GM18861 (cell line): ENCODE measurements at regions not wholly inside any gene's neighbourhood (a gene's known extent, or its start where the extent isn't known, plus 50 kb on each side); places are given as distances from the start of the nearest gene placed in this dataset.

Experiments used
- ATAC-seq: cut with Tn5 transposase; IDR thresholded peaks from one replicate; pipeline ENCODE4 v1.9.1; 2021; ENCODE audit not compliant: unreplicated experiment

DNA sequence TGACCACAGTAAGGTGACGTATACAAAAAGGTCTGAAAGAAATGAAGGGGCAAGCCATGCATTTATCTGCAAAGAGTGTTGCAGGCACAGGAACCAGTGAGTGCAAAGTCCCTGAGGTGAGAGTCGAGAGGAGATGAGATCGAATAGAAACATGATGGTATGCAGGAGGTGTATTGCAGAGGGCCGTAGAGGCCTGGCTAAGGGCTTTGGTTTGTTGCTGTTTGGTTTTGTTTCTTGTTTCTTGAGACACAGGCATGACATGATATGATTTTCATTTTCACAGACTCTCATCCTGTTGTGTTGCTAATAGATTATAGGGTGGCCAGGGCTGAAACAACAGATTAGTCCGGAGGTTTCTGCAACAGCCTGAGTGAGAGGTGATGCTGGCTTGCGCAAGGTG, 80.4 kb downstream of the HSPH1 start:
- no peak for ATAC-seq

DNA sequence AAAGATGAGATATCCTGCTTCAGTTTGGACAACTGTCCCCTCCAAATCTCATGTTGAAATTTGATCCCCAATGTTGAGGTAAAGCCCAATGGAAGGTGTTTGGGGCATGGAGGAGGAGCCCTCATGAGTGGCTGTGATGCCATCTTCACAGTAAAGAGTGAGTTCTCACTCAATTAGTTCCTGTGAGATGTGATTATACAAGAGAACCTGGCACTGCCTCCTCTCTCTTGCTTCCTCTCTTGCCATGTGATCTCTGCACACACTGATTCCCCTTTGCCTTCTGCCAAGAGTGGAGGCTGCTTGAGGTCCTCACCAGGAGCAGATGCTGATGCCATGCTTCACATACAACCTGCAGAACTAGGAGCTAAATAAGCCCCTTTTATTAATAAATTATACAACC, 86.9 kb downstream of the HSPH1 start:
- ATAC-seq: no peak

DNA sequence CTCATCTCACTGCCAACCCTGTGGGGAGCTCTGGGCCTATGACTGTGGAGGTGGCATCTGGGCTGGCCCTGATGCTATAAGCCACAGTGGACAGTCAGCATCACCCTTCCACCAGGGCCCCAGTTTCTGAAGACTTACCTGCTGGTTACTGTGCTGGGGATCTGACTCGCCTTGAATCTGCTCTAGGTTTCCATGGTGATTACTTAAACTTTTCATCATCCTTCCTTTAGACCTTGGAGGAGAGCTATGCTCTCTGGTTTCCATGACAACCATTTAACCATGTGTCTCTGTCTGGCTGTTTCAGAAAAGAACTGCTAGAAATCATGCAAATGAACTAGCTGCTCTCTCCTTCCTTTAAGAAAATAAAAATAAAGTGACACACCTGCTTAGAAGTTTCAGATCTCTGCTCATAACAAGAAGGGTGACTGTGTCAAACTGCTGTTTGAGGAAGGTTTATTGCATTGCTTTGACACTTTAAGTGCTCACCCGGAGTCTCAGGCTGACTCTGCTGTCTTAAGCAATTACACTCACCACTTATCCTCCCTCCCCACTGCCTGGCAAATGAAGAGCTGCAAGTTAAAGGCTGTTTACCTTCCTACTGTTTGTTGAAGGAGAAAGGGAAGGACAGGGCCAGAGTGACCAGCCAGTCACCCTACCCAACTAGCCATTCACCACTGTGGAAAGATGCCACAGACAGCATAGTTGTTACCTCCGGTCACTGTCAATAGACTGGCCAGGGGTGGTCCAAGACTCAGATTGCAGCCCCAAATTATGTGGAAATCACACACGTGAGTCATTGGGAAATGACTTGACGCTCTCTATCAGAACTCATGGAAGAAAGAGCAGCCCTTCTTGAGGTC, 87.6 kb downstream of the HSPH1 start:
- ATAC-seq: peak; percentile 94

DNA sequence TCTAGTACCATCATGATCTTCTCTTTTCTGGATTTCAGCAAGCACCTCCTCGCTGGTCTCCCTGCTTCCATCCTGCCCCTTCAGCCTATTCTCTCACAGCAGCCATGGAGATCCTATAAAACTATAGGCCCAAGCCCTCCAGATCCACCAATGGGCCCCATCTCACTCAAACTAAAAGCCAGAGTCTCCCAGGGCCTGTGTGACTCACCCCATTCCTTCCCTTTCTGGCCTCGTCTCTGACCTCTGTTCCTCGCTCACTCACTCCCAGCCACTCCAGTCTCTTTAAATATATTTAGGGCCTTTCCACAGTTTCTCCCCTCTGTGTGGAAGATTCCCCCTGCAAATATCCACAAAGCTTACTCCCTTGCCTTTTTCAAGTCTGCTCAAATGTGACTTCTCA, 89.7 kb downstream of the HSPH1 start:
- no peak for ATAC-seq

DNA sequence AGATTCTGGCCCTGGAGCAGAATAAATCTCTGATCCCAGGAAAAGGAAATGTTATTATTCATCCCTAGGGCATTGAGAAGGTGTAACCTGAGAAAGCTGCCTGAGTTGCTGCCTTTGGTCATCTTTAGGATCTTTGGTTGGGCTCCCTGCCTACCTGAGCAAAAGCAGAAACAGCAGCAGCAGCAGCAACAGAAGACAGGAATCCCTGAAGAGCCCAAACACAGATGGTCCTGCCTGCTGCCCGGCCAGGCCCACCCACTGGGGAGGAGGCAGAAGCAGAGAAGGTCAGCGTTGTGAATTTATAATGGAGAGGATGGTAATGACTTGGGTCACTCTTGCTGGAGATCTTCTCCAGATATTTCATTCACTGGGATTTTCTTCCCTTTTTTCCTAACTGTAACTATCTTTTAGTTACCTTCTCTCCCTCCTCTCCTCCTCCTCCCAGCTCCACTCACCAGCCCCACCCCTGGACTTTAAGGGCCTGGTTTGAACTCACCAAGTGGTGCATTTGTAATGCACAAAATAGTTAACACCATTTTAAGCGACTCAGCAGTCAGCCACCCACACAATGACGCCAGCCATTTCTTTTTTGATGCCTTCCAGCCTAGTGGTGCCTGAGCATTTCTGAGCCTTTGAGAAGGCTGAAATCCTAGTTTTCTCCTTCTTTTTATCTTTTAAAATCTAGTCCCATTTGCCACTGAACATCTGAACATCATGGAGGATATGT, 91.7 kb downstream of the HSPH1 start:
- ATAC-seq: no peak

DNA sequence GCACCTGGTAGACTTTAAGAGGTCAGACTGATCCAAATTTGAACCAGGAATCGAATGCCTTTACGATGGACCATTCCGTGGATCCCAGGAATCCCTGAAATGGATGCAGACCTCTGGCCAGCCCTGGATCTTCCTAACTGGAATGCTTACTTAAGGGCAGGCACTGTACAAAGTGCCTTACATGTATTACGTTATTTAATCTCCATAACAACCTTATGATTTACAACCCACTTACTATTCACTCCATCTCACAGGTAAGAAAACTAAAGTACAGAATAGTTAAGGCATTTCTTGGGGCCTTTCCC, 93.6 kb downstream of the HSPH1 start:
- no peak for ATAC-seq

DNA sequence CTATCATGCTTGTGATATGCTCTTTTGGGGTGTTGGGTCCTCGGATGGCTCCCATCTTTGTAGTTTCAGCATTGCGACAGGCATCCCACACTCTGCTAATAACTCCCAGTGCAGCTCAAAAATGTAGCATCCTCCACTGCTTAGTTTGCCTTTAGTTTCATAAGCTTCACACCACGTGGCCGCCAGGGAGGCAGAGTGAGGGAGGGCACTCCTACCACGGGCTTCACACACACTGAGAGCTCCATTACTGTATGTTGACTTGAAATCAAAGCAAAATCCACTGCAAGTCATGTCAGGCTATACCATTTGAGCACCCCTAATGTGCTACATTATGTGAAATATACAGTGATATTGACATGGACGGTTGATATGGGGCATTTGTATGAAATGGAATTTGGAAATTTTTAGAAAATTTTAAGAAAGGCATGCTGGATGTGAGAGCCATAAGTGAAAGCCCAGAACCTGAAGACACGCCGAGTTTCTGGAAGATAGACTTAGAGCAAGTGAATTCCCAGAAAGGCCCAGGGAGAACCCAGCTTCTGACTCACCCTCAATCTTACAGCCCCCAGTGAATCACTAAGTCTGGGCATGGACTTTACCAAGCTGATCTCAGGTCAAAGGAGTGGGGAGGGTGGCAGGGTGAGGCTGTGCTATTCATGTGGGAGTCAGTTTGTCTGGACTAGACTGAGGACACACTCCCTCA, 94.1 kb downstream of the HSPH1 start:
- ATAC-seq: no peak

DNA sequence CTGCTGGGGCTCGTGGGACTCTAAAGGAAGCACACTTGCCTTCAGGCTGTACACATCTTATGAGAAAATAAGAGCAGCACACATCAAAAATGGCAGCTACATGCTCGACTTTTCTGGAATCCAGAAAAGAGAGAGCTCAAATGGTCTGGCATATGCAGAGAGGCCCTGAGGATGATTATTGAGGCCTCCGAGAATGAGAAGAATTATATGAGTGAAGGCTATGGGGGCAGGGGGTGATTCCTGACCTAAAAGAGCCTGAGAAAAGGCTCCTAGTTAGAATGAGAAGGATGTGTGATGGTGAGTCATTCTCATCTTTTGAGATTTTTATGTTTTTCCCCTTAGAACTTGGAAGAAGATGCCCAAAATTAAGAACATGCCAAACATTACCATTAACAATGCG, 97.1 kb downstream of the HSPH1 start:
- ATAC-seq: no peak

DNA sequence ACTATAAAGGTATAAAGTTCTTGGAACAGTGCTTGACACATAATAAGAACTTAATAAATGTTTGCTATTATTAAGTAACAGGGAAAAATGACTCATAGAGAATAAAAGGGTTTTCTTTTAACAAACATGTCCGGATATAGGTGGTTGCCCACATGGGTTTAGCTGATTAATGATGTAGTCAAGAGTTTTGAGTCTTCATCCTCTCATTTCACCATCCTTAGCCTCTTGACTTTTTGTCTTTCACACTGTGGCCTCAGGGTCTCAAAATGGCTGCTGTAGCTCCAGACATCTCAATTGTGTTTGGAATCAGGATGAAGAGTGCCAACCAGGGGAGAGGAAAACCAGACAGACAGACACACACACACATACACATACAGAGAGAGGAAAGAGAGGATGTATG, 97.9 kb downstream of the HSPH1 start:
- ATAC-seq: no peak

DNA sequence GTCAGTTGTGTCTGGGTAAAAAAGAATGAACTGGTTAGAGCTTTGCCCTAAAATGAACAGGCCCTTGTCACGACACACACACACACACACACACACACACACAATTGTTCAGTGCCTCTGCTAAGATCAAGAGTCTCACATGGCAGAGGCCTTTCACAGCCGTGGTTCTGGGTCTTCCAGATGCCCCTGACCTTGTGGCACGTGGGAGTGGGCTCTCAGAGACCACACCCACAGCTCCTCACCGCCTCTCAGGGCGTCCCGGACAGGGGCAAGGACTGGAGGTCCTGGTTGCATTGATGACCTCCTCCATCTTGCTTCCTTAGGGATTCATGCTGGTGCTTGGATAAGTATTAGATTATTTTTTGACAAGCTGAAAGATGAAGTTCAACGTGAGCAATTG, 101.0 kb downstream of the HSPH1 start:
- ATAC-seq: no peak

DNA sequence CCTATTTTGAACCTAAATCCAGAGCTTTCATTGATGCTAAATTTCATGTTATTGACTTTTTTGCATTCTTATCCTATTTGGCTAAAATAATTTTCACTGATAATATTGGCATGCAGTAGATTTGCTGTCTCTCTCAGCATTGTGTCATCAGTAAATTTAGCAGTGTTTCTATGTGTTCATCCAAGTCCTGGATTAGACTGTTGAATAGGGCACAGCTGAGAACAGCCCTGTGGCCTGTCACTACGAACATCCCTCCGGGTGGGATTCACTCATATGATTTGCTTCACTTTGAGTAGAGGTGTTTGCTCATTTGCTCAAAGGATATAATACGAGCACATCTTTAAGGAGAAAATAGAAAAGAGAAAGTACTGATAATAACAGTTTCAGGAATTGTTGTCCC, 101.5 kb downstream of the HSPH1 start:
- ATAC-seq: no peak

DNA sequence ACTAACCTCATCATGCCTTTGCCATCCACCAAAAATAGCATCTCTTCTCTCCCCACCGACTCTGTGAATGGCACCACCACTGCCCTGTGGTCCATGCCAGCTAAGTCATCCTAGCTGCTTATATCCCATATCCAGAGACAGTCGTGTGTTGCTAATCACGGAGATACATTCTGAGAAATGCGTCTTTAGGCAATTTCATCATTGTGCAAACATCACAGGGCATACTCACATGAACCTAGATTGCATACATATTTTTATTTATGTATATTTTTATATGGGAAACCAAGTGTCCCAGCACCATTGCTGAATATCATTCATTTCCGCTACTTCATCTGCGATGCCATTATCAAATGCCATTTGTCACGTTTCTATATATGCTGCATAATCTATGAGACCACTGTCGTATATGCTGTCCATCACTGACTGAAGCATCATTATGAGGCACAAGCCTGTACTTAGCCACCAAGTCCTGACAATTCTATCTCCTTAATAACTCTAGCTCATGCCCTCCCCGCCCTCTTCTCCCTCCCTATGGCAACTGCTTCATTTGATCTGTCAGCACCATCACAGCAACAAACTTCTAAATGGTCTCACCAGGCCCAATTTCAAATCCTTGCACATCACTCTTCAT, 104.2 kb downstream of the HSPH1 start:
- ATAC-seq: no peak

DNA sequence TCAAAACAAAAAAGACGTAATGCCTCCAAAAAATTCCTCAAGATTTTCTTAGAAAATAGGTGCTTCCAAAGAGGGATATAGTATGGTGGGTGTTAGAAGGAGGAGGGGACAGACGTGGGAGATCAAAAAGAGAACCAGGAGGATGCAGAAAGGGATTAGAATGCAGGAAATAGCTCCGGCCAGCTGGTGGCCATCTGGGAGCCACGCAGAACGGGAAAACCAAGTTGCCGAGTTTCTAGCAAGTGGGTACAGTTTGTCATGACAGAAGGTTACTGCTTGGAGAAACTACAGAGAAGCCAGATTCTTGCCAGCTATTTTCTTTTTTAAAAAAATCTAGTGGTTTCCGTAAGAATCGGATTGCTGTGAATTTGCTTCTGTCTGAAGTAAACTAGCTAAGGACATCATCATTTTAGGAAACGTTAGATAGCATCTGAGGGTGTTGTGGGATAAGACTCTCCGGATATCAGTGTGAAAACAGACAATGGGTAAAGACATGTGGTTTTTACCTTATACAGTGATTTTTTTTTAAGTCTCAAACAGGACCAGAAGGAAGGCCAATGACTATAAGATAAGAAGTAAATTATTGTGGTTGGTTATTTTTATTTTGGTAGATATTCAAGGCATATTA, 104.9 kb downstream of the HSPH1 start:
- ATAC-seq: no peak

DNA sequence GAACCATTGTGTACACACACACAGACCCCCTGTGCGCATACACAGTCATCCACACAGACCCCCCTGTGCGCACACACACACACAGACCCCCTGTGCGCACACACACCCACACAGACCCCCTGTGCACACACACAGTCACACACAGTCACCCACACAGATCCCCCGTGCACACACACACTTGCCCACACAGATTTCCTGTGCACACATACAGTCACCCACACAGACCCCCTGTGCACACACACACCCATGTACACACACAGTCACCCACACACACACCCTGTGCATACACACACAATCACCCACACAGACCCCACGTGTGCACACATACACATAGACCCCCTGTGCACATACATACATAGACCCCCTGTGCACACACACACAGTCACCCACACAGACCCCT, 106.1 kb downstream of the HSPH1 start:
- no peak for ATAC-seq

DNA sequence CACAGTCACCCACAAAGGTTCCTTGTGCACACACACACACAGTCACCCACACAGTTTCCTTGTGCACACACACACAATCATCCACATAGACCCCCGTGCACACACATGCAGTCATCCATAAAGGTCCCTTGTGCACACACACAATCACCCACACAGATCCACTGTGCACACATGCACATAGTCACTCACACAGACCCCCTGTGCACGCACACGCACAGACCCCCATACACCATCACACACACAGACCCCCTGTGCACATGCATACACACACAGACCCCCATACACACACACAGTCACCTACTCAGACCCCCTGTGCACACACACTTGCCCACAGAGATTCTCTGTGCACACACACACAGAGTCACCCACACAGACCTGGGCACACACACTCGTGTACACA, 107.1 kb downstream of the HSPH1 start:
- ATAC-seq: no peak

DNA sequence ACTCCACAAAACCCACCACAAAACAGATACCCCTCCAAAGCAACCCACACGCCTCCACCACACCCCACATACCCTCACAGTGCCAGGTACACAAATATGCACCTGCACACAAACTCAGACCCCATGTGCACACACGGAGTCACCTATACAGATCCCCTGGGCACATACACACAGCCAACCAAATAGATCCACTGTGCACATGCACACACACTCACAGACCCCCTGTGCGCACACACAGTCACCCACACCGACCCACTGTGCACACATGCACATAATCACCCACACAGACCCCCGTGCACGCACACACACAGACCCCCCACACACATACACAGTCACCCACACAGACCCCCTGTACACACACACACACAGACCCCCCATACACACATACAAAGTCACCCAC, 107.8 kb downstream of the HSPH1 start:
- ATAC-seq: no peak

DNA sequence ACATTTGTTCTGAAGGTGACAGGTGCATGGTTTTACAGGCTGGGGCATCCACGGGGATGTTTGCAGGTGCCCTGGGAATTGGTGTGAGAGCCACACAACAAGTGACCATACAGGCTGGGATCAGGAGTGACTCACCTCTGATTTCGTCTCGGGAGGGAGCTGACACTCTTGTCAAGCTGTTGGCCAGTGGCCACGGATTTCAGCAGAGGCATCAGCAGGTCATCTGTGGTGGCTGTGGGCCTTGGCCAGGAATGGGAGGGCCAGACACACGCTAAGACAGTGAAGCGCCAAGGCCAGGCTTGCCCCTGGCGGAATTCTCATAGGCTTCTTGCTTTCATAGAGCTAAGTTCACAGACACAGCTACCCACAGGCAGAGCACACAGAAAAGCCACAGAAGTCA, 108.6 kb downstream of the HSPH1 start:
- ATAC-seq: no peak

DNA sequence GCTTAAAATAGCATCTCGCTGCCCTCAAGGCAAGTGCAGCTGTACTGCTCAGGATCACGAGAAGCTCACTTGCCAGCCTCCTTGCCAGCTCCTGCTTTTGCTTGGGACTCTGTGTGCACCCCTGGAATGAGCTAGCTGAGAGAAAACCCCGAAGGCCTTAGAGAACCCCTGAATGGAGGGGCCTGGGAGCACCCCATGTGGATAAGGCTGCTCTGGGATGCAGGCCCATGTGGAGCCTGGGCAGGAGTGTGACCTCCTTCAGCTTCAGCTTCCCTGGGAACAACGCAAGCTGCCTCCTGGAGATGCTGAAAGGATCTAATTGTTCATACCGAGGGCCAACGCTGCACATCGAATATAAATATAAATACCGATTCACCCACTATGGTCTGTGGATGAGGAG, 109.2 kb downstream of the HSPH1 start:
- no peak for ATAC-seq

DNA sequence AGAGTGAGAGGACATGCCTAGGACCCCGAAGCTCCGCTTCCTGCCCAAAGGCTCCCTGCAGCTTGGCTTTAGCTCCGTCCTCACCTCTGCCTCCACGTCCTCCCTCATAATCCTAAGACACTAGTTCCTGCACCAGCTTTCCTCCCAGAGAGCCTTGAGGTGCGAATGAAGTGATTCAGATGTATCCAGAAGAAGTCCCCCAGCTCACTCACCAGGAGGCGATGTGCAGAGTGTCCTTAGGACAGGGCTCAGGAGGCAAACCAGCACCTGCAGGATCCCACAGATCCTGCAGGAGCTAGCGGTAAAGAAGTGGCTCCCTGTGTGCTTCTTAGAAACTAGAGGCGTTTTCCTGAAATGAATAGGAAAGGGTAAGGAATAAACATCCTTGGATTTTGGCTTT, 109.7 kb downstream of the HSPH1 start:
- ATAC-seq: no peak

DNA sequence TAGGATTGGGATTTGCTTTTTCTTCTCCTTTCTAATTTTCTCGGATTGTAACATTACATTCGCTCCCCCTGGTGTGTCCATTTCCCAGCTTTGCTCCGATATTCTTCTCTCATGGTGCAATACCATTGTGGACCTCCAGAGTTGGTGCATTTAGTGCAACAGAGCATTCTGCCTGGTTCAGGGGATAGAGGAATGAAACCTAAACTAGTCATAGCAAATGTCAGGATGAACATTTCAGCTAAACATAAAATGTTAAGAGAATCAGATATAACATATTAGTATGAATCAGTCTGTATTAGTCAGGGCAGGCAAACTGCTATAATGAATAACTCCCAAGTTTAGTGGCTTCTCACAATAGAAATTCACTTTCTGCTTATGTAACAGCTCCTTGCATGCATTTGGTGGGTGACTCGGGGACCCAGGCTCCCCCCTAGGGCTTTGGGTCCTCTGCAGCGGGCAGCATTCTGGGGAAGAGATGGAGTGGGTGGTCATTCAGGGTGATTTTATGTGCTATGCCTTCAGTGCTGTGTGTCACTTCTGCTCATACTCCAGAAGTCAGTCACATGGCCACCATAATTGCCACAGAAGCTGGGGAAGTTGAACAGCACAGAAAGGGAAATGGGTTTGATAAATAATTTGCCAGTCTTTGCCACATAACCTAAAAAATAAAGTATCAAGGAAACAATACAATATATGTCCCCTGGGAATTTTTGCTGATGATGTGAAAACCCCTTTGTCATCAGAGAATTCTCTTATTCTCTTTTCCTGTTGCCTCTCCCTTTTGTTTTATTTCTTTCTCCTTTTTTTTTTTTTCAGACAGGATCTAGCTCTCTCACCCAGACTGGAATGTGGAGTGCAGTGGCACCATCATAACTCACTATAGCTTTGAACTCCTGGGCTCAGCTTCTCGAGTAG, 111.0 kb downstream of the HSPH1 start:
- ATAC-seq: no peak
